ENCODE measurements at regions not wholly inside any gene's neighbourhood (a gene's known extent, or its start where the extent isn't known, plus 50 kb on each side); places are given as distances from the start of the nearest gene placed in this dataset.

- no peak for TF ChIP-seq CTCF (IDR thresholded peaks at IDR 0.05; ENCODE audit: insufficient read depth, missing control alignments)
- no peak for DNase-seq (ENCODE audit: insufficient read length, low spot score)
- FAIRE-seq = no peak
Observed at GRCh38 chrX:42485601-42486000, 292.4 kb downstream of the PPP1R2C start.

- TF ChIP-seq CTCF (IDR thresholded peaks at IDR 0.05; ENCODE audit: insufficient read depth, missing control alignments) = no peak
- FAIRE-seq (no peak), DNase-seq (ENCODE audit: insufficient read length, low spot score) (no peak)
Observed at GRCh38 chrX:42484233-42484632, 293.7 kb downstream of the PPP1R2C start.

- FAIRE-seq = no peak
- DNase-seq (ENCODE audit: insufficient read length, low spot score) = no peak
- no peak for TF ChIP-seq CTCF (IDR thresholded peaks at IDR 0.05; ENCODE audit: insufficient read depth, missing control alignments)
Observed at GRCh38 chrX:42477396-42477795, 300.6 kb downstream of the PPP1R2C start.

- TF ChIP-seq CTCF (IDR thresholded peaks at IDR 0.05; ENCODE audit: insufficient read depth, missing control alignments) = no peak
- FAIRE-seq (no peak), DNase-seq (ENCODE audit: insufficient read length, low spot score) (no peak)
Observed at GRCh38 chrX:42472727-42473126, 305.2 kb downstream of the PPP1R2C start.

GRCh38 chrX:42466332-42467046 is 311.5 kb downstream of the PPP1R2C start:
- DNase-seq (ENCODE audit: insufficient read length, low spot score) = no peak
- no peak for FAIRE-seq
- TF ChIP-seq CTCF (IDR thresholded peaks at IDR 0.05; ENCODE audit: insufficient read depth, missing control alignments) = no peak

GRCh38 chrX:42465821-42466220 is 312.1 kb downstream of the PPP1R2C start:
- DNase-seq (ENCODE audit: insufficient read length, low spot score) = no peak
- TF ChIP-seq CTCF (IDR thresholded peaks at IDR 0.05; ENCODE audit: insufficient read depth, missing control alignments) = no peak
- FAIRE-seq = no peak

- DNase-seq (ENCODE audit: insufficient read length, low spot score) = no peak
- no peak for FAIRE-seq
- no peak for TF ChIP-seq CTCF (IDR thresholded peaks at IDR 0.05; ENCODE audit: insufficient read depth, missing control alignments)
Observed at GRCh38 chrX:42463706-42464490, 314.1 kb downstream of the PPP1R2C start.
